CD4-positive, alpha-beta T cell treated with Interleukin-6 for 4 hours (primary cell): ENCODE measurements at regions not wholly inside any gene's neighbourhood (a gene's known extent, or its start where the extent isn't known, plus 50 kb on each side); places are given as distances from the start of the nearest gene placed in this dataset.

Experiments
- DNase-seq: peaks from one replicate; pipeline ENCODE4 v3.0.0-alpha.2; 2020; ENCODE audit warnings: mixed read lengths

DNA sequence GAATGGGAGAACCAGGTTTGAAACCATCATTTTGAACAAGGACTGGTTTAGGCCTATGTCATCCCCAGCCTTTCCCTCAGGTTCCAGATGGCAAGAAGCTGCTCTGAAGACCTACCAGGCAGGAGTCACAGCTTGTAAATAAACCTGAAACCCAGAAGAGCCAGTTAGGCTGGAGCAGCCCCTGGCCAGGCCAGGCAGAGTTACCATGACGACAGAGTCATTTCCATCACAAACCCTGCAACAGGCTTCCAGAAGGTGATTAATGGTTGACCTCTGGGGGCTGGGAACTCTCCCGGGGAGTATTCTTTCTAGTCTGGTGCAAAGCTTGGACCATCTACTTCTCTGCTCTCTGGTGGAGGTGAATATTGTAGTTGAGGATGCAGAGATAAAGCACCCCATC, 164.1 kb upstream of the NCAM1 start:
- DNase-seq, result no peak

DNA sequence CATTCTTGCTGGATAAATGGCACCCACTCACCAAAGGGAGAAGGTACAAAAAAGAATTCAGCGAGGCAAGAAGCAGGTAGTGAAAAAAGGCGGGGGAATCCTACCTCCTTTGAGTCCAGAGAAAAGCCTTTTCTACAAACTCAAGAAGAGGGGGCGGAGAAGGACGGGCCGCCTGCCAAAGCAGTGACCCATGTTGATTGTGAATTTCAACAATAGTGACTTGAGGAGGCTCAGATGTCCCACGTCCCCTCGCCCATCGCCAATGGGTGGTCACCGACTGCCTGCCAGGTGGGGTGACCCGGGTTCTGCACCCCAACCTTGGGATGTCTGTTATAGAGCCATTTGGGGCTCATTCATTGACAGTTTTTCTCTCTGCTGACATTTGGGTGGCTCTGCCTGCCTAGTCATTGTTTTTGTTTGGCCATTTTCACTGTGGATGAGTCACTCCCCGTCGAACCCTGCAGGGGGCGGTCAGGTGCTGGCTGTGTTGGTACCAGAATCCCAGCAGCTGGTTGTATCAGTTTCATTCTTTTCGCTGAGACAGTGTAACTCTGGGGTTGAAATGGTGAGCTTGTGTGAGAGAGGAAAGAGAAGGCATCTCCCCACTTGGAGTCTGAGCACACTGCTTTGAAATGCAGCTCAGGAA, 163.4 kb upstream of the NCAM1 start:
- no peak for DNase-seq

DNA sequence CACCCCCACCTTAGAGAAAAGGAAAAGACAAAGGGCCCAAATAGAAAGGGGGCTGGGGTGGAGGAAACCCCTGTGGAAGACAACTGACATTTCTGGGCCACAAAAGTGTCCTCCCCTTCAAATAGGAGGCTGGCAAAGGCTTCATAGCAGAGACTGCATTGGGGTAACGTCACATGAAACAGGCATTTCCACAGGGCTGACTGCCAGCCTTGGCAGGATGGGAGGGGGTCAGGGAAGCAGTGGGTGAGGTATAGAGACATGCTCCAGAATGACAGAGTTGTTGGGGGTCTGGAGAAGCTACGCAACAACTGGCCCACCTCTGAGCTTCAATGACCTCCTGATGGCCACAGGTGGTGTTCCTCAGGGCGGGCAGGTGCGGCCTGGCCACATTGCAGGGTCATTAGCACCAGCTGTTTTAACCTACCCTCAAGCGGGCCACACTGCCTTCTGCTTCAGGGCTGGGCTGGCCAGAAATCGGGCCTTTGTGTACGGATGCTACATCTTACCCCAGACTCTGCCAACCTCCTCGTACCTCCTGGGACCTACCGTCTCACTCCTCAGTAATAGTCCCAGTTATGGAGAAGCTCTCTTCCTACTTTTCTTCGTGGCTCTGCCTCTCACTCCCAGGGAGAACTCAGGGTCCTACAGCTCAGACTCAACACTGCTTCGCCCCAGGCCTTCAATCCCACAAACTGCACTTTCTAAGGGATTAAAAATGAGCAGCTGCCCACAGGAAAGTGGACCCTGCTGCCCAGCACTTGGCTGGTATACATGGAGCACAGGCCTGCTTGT, 160.0 kb upstream of the NCAM1 start:
- no peak for DNase-seq

DNA sequence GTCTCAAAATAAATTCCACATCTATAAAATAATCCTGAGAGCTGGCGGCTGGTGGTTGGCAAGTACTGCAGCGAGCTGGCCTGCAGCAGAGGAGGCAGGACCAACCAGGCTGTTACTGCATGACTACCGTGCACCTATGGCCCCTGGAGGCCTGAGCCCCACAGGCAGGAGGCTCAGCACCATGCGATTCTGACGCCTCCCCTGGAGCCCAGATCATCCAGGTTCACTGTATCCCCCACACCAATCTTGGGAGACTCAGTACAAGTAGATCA, 159.5 kb upstream of the NCAM1 start:
- DNase-seq, result no peak

DNA sequence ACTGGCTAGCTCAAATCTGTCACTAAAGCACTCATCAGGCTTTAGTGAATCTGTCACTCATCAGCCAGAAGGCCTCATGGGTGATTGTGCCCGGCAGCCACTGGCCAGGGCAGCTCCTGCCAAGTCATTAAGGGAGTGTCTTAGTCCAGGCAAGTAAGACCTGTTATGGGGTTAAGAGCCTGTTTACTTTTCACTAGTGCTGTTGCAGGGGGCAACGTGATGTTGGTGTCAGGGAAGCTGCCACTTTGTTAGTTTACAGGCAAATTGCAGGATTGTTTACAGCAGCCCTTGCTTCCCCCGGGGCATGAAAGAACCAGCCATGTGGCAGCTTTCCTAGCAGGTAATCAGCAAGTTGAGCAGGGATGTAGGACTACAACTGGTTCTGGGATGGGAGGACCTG, 155.6 kb upstream of the NCAM1 start:
- no peak for DNase-seq

DNA sequence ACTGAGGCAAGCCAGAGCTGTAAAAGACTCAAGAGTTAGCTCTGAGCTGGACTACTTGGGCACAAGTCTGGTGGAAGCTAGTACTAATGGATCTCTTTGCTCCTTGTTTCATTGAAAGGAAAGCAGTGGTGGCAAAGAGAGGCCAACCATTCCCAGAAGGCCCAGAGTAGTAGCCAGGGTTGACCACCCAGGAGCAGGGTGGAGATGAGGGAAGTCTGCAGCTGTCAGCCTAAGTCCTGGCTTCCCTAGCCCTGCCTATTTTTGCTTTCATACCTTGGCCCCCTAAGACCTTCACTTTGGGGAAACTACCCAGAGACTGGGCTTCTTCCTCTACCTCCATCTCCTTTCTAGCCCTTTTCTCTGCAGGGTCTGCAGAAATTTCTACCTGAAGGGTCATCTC, 155.0 kb upstream of the NCAM1 start:
- DNase-seq, result no peak

DNA sequence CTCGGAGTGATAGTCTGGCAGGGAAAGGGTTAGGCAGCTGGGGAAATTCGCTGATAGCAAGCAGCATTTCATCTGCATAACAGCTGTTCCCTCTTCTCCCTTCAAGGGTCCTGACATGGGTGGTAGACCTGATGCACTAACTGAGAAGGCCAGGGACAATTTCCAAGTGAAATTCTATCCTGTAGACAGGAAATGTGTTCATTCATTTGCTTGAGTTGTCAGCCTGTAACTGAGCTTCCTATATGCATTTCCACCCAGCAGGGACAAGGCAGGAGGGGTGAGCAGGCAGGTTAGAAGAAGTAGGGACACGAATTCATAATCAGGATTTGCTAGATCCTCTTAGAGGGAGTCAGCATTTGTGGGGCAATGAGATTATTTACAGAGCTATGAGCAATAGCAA, 154.3 kb upstream of the NCAM1 start:
- no peak for DNase-seq

DNA sequence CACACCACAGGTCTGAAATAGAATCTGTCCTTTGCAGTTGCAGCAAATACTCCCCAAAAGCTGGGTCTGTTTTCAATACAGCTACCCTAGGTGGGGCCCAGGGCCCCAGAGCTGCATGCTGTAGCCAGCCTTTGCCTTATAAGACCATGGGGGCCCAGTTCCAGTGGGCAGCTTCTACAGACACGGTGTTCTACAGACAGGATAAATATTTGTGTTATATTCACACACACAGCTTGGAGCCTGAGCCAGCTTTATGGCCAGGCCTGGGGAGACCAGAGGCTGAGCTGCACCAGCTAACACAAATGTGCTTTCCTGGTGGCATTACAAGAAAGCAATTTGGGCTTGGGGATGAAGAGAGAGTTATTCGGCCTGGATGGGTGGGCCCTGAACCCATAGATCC, 151.8 kb upstream of the NCAM1 start:
- DNase-seq, result no peak

DNA sequence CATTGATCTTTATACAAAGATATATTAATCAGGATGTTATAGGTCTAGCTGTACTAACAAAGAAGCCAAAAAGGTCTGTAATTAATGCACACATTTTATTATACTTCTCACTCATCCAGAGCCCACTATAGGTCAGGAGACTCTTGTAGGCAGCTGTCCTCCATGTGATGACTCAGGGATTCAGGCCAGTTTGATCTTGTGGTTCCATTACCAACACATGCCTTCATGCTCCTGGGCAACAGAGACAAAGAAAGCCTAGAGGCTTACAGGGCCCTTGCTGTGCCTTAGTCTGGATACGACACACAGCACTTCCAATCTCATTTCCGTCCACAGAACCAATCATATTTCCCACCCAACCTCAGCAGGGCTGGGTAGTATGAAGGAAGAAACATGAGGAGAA, 150.3 kb upstream of the NCAM1 start:
- DNase-seq, result no peak

DNA sequence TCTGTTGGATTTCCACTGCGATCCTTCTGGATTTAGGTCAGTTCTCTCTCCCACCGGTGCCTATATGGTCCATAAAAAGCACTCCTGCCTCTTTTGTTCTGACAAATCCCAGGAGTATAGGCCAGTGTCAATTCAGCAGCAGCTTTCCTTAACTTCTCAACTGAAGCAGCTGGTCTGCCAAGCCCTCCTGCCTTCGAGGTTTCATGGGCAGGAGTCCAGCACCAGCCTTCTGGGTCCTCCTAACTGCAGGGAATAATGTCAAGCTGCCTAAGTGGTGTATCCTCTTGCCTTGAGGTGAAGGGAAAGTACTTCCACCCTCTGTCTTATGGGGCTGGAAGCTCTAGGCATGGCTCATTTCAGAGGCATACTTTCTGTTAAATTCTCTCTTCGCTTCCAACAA, 149.4 kb upstream of the NCAM1 start:
- DNase-seq, result no peak

DNA sequence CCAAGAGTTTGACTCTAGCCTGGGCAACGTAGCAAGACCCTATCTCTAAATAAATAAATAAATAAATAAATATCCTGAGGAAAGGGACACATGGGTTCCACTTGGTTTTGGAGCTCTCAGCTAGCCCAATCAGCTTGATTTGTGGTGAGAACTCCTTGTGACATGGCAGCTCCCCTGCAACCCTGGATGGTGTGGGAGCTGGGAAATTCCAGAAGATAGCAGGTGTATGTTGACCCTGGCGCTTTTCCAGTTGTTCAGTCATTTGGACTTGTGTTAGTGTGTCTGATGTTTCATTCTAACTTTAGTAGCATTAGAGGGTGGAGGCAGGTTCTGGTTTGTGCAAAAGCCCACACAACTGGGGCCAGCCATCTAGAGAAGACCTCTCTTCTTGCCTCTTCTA, 148.5 kb upstream of the NCAM1 start:
- no peak for DNase-seq

DNA sequence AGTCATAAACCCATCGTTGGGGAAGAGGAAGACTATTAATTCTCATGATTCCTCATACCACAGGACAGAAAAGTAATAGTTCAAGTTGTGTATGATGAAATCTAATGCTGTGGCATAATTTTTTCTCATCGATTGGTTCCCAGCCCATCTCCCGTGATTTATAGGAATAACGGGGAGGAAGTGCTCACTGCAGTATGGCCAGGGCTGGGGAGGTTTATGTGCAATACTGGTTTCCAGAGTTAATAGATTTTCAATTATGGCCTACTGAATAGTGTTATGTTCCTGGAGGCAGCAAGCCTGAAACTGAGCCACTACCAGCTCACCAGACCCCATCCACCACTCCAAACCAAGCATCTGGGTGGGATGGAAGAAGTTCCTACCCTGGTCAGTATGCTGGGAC, 147.1 kb upstream of the NCAM1 start:
- DNase-seq, result no peak

DNA sequence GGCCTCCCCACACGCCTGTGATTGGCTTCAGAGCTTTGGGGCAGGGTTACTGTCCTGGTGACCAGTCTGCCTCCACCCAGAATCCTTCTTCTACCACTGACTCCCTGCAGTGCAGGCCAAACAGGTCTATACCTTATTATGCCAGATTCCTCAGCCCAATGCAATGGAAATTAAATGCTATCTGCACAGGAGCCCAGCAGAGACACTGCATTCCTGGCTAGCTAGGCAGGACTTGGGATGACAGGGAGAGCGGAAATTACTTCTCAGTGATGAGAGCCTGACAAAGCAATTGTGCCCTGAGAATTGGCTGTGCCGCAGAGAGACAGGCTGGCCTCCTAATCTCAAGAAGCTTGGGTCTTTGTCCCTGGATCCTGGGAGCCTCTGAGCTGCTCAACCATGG, 143.8 kb upstream of the NCAM1 start:
- DNase-seq, result no peak

DNA sequence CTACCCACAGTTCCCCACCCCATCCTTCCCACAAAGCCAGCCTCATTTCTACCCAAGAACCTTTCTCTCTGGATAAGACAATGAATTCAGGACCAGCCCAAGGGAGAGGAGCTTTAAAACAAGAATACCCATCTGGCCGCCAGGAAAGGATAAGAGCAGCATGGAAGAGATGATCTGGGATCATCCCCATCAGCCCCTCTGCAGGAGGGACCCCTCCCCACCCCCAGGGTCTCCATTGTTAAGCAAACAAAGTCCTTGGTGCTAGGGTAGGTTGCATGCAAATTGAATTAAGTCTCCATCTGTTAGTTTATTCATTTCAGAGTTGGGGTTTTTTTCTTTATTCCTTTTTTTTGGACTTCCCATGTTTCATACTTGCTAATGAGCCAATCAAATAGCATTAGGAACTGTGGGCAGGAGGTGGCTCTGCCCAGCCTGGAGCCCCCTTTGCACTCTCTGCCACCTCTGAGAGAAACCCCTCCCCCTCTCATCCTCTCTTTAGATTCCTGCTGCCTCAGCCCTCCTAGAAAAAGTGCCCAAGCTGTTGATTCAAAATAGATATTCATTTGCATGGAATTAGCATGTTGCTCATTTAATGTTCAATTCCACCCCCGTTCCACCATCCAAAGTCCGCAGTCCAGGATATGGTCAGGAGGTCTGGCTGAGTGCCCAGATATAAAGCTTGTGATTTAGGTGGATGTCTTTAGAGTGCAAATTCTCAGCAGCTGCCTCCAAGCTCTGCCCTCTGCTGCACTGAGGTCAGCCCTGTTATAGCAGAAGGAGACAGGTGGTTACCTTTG, 138.5 kb upstream of the NCAM1 start:
- no peak for DNase-seq

DNA sequence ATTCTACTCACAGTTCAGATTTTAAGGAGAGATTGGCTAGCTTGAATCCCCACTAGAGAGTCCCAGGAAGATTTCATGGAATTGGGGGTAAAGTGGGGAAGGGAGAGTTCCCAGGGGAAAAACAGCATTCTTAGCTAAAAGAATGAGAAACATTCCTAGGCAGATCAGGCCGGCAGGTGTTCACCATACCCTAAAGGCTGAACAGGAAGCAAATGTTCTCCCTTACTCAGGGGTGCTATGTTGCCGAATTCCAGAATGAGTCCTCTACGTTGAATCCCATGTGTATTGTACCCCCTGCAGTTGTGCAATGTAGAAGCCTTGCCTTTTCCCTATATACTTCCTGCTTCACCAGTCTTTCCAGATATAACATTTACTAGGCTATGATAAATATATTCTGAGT, 135.2 kb upstream of the NCAM1 start:
- DNase-seq, result no peak

DNA sequence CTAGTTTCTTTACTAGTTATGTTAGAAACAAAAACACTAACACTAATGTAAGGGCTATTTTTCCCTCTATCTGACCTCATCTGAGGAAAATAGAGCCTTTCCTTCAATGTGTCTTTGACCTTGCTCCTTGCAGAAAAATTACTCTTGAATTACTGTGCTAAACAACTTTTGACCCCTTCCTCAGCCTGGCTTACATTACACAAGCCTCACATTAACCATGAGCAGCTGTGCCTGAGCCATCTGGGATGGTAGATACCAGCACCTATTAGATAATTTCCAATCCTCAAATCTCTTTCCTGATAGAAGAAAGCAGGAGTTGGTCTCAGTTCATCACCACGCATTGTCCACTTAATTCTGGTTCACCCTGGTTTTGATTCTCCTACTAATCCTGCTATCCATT, 134.4 kb upstream of the NCAM1 start:
- DNase-seq, result no peak

DNA sequence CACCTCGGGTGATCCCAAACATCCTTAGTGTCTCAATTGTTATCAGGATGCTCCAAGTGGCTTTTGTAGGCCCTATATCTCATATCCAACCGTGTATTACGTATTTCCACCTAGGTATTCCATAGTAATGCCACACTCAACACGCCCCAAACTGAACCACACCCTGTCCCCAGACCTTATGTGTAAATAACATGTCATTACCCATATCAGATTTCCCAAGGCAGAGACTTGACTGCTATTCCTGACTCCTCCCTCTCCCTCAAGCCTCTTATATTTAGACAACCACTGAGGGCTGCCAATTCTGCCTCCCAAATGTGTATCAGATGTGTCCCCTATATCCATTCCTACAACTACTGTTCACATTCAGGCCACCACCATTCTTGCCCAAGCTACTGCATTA, 132.8 kb upstream of the NCAM1 start:
- DNase-seq, result no peak

DNA sequence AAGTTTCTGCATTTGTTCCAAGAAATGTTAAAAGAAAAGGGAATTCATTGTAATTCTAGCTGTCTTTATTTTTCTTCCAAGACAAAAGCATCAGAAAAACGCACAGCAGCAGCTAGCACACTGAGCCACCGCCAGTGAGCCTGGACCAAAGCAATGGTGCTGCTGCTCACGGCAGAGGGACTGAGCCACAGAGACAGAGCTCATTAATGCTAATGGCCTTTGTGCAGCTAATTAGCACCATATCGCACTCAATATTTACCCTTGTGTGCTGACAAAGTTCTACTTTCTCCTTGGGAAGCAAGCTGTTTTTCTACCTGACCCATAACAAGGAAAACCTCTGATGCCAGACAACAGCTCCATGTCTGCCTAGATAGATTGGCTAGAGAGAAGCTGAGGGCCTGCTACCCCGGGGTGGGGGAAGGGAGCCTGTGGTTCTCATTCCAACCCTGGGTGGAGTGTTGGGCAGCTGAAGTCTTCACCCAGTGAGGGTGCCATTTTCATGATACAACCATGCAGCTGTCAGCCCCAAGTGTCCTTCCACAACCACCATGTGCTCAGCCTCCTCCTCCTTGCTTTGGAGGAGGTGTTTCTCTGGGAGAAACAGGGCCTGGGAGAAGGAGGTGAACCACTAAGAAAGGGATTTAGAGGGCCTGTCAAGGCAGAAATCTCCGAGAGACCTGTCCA, 131.1 kb upstream of the NCAM1 start:
- DNase-seq, result no peak

DNA sequence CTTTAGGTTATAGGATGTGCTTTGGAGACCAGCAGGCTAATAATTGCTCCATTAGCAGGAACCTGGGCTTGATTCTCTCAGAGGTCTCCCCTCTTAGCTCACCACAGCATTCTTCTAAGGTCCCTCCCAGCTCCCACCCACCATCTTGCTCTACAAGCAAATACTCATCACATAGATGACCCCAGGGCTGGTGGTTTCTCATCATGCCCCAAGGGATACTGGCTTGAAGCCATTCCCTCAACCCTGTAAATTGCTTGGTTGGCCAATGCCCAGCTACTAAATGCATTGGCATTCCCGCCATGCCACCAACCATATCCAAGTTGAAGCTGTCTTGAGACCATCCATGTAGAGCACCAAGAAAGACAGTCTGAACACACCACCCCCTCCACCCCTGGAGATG, 130.2 kb upstream of the NCAM1 start:
- DNase-seq, result no peak

DNA sequence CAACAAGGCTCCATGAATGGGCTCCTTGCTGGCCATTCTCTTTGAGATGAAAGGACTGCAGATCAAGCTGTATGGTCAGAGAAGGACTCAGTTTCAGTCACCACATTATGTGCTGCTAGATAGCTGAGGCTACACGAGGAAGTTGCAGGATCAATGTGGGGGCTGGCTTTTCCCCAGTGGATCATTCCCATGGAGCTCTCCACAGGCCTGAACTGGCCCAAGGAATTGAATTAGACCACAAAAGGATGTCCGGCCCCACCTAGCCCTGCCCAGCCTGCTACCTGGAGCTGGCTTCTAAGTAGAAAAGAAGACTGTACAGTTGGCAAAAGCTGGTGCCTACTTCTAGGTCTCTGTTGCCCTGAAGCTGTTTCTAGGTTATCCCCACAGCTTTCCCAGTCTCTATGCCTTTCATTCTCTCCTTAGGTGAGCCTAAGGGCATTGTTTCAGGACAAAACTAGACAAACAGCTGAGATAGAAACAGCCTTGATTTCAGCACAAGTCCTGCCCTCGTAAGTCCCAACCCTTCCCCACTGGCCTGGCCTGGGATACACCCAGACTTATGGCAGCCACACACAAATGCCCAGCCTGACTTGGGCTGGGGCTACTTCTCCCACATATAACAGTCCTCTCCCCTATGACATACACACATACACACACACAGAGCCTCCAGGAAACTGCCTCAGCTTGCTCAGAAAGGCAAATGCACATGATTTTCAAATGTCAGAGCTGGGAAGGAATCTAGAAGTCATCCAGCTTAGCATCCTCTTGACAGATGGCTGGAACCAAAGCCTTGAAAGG, 129.1 kb upstream of the NCAM1 start:
- DNase-seq, result no peak

DNA sequence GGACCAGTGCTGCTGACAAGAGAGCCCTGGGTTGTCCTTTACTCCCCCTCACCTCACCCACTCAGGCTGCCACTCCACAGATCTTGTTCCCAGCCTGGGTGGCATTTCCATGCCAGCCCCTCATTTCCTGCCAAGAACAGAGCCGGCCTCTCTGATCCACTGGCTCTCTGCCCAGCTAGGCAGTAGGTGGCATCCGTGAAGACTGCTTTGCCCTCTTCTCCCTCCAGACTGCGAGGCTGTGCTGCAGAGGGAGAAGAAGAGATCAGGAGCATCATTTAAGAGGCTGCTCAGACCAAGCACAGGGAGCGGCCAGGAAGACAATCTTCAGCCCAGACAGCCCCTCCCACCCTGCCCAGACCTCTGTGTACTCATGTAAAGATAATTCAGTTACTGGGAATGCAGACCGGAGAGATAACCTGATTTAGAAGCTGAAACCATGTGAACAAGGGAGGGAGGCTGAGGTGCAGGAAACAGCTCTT, 126.9 kb upstream of the NCAM1 start:
- DNase-seq, result no peak

DNA sequence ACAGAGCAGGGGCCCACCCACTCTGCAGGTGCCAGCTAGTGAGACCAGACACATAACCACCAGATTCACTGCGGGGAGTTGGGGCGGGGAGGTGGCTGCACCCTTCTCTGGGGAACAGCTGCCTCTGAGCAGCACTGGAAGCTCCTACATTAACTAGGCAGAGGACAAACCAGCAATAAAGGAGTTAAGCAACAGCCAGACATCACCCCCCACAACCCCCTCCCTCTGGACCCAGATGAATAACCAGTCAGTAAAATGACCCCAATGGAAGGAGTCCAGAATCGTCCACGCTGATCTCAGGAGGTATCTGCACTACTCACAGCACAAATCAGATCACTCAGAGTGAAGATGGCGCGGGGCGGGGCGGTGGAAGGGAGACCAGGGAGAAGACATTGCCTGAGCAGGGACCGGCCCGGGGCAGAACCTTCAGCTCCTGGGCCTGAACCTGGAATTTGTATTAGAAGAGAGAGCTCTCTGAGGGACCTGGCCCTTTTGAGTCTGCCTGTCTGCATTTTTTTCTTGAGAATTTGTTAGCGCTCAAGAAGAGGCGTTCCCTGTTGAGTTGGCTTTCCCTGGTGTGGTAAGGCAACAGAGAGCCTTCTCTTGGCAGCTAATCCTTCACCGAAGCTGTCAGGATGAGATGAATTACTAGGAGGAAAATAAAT, 125.5 kb upstream of the NCAM1 start:
- DNase-seq, result no peak
